HG02610 (cell line): ENCODE measurements at regions not wholly inside any gene's neighbourhood (a gene's known extent, or its start where the extent isn't known, plus 50 kb on each side); places are given as distances from the start of the nearest gene placed in this dataset.
"Not testable (repeated sequence)": the region's sequence is repeated elsewhere in the genome, so short reads cannot be mapped to it uniquely, and the experiment has no call there.

ENCODE experiments used
- ATAC-seq: cut with Tn5 transposase; IDR thresholded peaks from one replicate; pipeline ENCODE4 v1.9.1; 2021; ENCODE audit warnings: mild to moderate bottlenecking, moderate library complexity; ENCODE audit not compliant: unreplicated experiment

DNA sequence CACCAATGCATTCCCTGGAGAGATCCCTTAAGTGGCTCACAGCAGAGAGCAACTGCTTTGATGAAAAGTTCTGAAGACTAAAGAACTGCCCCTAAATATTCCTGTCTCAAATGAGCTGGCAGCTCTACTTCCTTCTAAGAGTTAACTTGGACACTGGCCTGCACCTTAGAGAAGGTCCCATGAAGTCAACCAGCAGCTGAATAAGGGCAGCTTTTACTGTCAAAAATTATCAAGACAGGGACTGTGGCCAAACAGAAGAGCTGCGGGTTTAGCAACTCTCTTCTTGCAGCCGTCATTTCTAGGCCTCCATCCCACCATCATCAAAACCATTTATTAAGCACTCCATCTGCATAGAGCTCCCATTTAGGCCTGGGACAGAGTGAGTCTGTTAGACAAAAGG is 491.1 kb upstream of the TSHZ3 start:
- no peak for ATAC-seq

DNA sequence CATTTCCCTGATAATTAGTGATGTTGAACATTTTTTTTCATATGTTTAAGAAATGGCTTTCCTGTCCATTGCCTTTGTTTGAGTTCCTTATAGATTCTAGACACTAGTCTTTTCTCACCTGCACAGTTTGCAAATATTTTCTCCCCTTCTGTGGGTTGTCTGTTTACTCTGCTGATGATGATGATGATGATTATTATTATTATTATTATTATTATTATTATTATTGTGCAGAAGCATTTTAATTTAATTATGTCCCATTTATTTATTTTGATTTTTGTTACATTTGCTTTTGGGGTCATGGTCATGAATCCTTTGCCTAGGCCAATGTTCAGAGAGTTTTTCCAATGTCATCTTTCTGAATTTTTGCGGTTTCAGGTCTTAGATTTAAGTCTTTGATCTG is 492.5 kb upstream of the TSHZ3 start:
- ATAC-seq, result no peak

DNA sequence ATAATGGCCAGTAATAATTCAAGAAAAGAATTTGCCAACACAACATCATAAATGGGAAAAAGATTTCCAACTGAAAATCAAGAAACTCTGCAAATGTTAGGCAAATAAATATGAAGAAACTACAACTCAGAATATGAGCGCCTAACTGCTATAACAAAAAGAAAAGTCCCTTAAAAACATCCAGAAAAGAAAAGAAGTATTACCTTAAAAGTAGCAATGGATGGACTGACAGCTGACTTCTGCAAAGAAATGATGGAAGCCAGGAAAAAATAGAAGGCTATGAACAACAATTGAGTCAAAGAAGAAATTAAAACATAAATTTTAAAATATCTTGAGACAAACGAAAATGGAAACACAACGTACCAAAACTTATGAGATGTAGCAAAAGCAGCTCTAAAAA is 482.3 kb upstream of the ZNF507 start:
- ATAC-seq, result no peak

DNA sequence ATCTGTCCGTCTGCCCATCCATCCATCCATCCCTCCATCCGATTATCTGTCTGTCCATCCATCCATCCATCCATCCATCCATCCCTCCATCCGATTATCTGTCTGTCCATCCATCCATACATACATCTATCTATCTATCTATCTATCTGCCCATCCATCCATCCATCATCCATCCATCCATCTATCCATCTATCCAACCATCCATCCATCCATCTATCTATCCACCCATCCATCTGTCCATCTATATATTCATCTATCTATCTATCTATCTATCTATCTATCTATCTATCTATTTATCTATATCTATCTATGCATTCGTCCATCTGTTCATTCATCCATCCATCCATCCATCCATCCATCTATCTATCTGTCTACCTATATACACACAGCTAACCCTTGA is 471.1 kb upstream of the ZNF507 start:
- ATAC-seq, result no peak

DNA sequence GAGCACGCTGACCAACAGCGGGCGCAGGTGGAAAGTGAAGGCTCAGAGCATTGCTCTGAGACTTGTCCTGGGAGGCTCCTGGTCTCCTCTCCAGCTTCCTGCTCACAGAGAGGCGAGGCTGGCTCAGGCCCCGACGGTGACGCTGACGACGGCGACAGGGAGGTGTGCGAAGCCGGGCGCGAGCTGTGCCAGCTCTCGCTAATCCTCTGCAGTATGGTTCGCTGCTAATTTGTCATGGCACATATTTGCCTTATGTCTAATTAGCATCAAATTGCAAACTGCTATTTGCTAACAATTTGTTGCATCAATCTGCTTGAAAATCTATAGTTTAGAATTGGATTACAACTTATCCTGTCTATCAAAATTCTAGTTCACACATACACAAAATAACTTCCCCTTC is 469.8 kb upstream of the ZNF507 start:
- ATAC-seq, result no peak

DNA sequence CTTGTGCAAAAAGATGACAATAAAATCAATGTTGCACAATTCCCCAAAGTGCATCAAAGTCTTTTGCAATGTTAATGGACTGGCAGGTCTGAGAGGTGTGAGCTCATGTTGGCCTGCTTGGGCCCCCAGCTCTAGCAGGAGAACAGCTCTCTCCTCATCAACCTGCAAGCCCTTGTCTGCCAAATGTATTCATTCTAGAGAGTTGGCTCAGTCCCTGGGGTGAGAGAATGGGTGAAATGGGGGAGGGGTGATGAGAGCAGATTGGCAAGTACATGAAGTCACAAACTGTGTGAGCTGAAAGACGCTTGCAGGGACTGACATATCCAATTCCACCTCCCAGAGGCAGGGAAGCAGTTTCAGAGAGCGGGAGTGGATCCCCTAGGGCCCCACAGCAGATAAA is 465.1 kb upstream of the ZNF507 start:
- no peak for ATAC-seq

DNA sequence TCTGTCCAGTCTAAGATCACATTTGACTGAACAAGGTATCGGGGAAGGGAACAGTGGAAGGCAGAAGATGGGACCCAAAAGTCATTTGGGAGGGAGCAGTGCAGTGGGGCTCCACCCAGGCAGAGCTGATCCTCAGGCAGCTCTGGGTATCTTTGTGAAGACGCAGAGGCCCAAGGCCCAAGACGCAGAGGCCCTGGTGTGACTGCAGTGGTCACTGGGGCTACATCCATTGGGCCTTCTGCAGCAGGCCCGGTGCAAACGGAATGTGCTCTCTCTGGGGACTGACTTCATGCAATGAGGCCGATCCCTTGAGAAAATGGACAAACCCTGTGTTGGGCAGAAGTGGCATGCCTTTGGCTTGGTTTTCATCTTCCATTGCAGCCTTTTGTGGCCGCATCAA is 463.4 kb upstream of the ZNF507 start:
- ATAC-seq, result no peak

DNA sequence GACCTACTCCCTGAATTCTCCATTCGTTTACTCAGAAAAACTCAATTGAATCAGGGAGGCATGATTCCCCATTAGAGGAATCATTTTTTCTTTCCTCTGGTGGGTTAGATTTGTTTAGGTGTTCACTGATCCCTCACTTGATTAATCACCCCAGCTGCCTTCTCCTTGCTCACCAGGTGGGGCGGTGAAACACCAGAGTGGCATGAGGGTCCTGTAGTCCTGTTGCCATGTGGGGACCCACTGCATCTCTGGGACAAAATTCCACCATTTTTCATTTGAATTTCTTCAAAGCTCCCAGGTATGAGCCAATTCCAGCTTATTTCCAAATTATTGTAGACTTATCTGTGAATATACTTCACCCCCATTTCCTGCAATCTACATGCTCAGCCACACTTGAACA is 462.7 kb upstream of the ZNF507 start:
- ATAC-seq, result no peak

DNA sequence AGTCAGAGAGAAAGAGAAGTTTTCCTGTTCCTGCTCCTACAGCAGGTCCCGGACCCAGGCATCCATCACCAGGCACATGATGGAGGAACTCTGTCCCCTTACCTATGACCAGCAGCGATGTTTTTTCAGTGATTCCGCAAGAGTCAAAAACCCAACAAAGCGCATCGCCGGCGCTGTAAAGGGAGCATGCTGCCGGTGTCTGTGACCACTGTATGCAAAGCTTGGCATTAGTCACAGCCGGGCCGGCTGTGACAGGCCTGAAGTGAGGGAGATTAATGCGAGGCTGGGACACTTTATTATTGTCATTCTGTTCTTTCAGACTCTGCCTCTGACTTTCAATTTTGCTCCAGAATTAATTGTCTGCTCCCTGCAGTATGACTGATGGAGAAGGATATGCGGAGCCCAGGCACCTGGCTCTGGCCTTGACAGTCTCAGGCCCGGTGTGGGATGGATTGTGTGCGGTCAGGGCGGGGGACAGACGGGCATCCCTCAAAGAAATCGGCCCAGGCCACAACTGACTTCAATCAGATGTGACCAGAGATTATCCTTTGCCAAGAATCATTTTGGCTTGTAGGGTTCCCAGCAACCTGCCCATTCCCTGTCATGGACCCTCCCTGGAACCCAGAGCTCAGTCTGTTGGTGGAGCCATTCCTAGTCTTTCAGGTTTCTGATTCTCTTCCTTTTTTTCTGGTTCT is 462.0 kb upstream of the ZNF507 start:
- ATAC-seq, result no peak

DNA sequence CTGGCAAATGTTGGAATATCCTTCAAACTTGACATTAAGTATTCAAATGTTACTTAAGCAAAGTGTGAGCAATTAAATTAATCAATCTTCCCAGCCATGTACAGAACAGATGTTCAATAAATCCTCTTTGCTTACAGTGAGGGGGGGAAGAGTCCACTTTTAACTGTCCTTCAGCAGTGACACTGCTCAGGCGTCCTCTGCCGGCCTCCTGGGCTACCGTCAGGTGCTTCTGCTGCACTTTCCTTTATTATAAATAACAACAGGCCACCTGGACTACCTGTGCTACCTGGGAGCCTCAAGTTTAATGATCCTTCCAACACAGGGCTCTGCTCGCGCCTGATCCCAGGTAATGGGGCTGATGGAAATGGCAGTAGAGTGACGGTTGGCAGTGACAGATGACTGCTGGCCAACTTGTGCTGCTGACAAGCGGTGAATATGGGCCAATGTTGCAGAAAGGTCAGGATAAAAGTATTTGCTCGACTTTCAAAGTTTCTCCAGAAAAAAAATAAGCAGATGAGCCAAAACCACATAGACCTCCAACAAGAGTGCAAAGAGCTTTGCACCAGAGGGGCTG is 460.0 kb upstream of the ZNF507 start:
- no peak for ATAC-seq

DNA sequence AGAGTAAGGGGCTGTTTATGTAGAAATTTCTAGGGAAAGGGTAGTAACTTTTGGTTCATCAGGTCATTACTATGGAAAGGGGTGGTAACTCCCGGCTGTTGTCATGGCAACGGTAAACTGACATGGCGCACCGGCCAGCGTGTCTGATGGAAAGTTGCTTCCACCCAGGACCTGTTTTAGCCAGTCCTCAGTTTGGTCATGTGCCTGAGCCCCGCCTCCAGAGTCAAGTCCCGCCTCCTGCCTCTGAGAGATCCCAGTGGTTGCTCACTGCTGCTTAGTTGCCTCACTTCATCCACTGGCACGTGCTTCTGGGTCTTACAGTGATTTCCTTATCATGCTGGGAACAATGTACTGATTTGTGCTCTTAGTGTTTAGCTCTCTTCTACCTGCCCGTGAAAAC is 455.2 kb upstream of the ZNF507 start:
- no peak for ATAC-seq

DNA sequence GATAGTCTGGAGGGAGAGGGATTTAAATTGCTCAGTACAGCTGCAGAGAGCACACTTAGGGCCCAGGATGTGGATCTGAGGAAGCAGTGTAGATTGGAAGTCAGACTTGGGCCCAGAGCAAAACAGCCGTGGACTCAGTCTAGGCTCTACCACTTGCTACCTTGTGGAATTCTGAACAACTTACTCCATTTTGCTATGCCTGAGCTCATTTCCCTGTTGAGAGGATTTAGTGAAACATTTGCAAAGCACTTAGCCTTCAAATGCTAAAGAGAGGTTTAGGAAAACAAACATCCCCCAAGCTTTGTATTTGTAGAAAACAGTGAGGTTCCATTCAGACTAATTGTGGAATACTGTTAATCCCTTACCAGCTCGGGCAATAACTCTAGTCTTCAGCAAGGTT is 453.4 kb upstream of the ZNF507 start:
- no peak for ATAC-seq

DNA sequence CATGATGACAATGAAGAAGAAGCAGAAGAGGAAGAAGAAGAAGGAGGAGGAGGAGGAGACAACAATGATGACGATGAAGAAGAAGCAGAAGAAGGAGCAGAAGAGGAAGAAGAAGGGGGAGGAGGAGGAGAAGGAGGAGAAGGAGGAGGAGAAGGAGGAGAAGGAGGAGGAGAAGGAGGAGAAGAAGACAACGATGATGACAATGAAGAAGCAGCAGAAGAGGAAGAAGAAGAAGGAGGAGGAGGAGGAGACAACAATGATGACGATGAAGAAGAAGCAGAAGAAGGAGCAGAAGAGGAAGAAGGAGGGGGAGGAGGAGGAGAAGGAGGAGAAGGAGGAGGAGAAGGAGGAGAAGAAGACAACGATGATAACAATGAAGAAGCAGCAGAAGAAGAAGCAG is 451.9 kb upstream of the ZNF507 start:
- ATAC-seq, result not testable (repeated sequence)

DNA sequence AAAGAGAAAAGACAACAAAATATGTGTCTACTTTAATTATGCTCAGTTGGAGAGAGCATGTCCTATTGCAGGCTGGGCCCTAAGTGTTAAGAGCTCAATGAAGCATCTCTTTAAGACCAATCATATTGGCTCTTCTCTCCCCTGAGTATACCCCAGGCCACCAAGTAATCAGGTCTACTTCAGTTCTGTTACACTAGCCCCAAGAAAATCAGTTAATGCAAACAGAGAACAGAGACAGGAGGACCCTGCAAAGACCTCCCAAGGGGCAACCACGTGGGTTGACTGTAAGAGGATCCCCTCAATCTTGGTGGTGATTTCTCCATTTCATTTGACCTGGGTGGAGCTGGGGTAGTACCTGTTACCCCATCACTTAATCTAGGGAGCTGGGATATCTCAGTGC is 451.0 kb upstream of the ZNF507 start:
- ATAC-seq, result no peak

DNA sequence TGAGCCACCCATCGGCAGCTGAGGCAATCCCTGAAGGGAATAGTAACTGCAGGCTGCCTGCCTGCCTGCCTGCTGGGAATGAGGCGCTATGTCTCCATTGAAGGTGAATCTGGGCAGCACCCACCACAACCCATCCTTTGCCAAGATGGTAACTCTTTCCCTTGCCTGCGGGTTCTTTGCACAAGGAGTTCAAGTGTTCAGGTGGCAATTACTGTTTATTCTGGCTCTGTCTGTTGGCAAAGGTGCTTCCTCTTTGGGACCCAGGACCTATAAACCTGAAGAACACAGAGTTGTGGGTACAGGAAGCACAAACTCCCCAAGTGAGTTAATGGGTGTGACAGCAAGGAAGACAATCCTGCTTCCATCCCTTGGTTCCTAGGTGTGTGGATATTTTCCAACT is 448.1 kb upstream of the ZNF507 start:
- ATAC-seq, result no peak

DNA sequence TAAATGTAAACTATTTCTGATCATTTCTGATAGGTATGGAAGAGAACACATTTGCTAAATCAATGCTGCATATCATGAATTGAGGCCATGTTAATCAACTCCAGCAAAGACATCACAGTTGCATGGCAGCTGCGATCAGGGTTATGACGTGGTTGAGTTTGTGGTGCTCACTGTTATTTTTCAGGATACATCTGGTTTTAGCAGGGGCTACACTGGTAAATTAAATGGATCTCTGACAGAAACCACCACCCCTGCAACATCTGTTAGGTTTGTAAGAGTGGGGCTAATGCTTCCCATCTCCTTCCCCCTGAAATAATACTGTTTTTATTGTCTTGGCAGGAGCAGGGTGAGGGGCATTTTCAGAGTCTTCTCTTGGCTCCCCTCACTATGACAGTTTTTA is 444.4 kb upstream of the ZNF507 start:
- ATAC-seq, result no peak

DNA sequence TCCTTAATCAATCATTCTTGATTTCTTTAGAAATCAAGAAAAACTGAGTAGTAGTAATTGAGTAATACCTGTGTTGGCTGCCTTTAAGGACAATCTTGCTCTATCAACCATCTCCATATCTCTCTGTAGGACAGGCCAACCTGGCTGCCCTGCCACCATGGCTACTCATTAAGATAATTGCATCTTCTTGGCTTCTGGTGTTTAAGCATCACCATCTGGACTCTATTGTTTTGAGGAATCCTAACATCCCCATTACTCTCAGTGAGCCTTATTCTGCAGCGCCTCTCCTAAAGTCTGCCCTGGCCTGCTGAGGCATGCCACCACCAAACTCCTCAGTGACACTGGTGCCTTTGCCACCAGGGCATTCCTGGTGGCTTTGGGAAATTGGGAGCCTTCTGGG is 442.6 kb upstream of the ZNF507 start:
- no peak for ATAC-seq

DNA sequence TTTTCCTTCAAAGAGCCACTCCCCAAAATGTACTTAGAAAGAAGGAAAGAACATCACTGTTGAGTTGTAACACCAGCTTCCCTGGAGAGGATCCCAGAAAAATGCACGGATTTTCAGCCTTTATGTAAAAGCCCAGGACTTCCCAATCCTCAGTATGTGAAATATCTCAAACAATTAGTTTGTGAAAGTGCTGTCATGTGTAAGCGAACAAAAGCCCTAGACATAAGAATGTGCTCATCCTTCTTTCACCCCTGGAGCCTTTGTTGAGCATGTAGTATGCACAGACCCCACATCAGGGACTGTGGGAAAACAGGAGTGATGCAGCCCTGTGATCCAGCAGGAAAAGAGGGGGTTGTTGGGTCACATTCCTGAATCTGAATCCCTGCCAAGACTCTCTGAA is 441.4 kb upstream of the ZNF507 start:
- no peak for ATAC-seq

DNA sequence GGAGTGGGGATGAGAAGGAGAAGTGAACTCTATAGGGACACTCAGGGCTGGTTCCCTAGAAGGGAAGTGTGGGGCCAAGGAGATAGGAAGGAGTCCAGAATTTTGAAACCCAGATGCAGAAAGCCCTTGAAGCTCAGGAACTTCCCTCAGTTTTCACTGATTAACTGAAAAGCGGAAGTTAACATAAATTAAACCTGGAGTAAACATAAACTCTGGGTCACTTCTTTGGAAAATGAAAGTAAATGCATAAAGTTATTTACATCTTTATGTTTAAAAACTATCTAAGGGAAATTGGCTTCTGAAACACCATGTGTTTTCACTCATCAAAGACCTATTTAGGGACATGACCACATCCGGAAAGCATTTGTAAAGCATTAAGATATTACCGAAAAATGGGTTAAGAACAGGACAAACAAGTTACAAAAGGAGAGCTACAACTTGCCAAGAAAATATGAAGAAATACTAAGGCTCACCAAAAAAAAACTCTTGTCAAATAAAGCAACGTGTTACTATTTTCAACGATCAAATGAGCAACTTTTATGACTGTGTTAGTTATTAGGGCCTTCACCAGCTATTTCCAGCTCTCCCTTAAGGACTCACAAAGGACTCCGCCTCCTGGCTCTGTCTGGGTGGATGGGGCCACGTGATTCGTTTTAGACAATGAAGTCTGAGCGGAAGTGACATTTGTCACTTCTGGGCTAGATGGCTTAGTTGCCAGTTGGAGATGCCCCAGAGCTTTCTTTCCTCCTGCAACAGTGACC is 439.1 kb upstream of the ZNF507 start:
- ATAC-seq, result no peak

DNA sequence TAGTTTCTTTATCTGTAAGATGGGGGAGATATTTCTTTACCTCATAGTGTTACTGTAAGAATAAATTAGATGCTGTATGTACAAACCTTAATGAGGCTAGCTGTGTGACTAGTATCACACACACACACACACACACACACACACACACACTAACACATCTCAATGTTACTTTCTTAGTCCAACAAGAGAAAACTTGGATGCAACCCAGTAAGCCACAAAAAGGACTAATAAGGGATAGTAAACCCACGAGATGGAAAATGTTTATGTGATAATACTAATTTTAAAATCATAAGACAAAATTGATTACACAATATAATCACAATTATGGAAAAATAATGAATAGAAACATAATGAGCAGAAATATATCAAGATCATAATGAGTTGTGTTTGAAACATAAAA is 437.7 kb upstream of the ZNF507 start:
- ATAC-seq, result no peak

DNA sequence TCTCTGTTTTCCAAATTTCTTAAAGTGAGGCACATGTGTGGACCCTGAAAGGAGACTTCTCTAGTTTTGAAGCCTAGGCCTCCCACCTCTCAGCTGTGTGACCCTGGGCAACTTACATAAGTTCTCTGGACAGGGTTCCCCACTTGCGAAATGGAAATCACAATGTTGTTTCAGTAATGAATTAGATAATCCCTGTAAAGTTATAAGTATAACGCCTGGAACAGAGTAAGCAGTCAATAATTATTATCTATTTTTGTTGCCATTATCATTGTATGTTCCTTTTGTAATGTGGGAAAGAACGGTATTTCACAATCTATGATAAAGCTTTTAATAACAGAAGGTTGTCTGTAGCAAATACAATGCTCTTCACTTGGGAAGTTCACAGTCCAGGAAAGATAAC is 437.3 kb upstream of the ZNF507 start:
- no peak for ATAC-seq

DNA sequence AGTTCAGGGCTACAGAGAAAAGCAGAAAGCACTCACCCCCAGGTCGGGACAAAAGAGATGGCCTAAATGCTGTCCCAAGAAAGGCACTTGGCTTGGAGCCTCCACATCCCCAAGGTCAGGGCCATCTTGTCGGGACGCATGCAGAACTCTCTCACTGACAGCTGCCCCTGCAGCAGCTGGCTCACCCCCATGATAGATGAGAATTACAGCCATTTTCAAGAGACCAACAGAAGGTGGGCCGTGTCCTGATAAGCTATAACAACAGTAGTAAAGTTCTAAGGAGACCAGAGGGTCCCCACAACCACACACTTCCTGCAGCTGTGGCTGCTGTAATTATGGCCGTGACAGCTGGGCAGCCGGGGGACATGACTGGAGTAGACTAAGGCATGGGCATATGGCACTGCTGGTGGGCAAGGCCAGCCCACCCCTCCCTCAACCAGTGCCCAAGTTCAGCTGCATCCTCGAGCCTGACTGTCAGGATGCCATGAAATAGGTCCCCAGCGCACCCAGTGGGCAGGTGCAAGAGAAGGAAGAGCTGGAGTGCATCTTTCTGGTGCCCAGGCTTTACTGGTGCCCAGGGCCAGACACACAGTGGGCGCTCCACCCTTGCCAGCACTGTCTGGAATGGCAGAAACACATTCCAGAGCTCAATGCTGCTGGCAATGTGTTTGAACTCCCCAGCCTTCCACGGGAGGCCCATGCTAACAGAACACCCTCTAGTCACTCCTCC is 436.7 kb upstream of the ZNF507 start:
- ATAC-seq, result no peak
